Endothelial cell of umbilical vein (primary cell): ENCODE measurements at regions not wholly inside any gene's neighbourhood (a gene's known extent, or its start where the extent isn't known, plus 50 kb on each side); places are given as distances from the start of the nearest gene placed in this dataset.

Source experiments
- BruUV-seq: library from RNA; stranded (reverse); fragments of 400-500 nt; replicated peaks from 2 replicates; lab custom pipeline; 2021; lab: Mats Ljungman, UMichigan
- CTCF ChIA-PET: fragments of 300-600, 350-600 bp; sonication (Branson Sonifier 250); formaldehyde crosslinking; loops from one replicate; lab custom pipeline; 2021; ENCODE audit warnings: antibody characterized with exemption, inconsistent platforms; lab: Charles Lee
- POLR2A ChIA-PET: fragments of 300-600, 350-600 bp; sonication (Branson Sonifier 250); formaldehyde crosslinking; loops from one replicate; lab custom pipeline; 2021; ENCODE audit warnings: antibody characterized with exemption, inconsistent platforms; lab: Charles Lee
- DNase-seq: peaks from one replicate; pipeline ENCODE4 v3.0.0-alpha.2; 2011; ENCODE audit warnings: low read depth, low spot score
- FAIRE-seq: peaks from 2 replicates; lab custom pipeline; 2011; peaks lifted over from hg19 to GRCh38; lab: Jason Lieb, UNC
- H2AFZ ChIP-seq: 2 replicates; pipeline ENCODE4 v1.6.0; 2012; ENCODE audit warnings: low read depth, low read length, control low read depth, inconsistent platforms
- H3K27ac ChIP-seq: 2 replicates; pipeline ENCODE4 v1.5.1; 2011; ENCODE audit warnings: low read depth, mild to moderate bottlenecking, control low read depth, low read length, moderate library complexity; ENCODE audit not compliant: insufficient read depth
- H3K27me3 ChIP-seq, 2 experiments: 2 replicates each; pipeline versions ENCODE4 v1.6.0 to v1.6.1; 2011; ENCODE audit warnings: low read length in 2 of 2, mixed read lengths in 1 of 2; ENCODE audit not compliant: control insufficient read depth in 2 of 2, insufficient read depth in 2 of 2
- H3K36me3 ChIP-seq, 2 experiments: 2 replicates in 1 of 2; 3 replicates in 1 of 2; pipeline ENCODE4 v1.5.1; 2011; ENCODE audit warnings: low read length in 2 of 2, mild to moderate bottlenecking in 1 of 2, moderate library complexity in 1 of 2; ENCODE audit not compliant: control insufficient read depth in 2 of 2, insufficient read depth in 2 of 2; ENCODE audit errors: extremely low read depth in 1 of 2
- H3K4me1 ChIP-seq: 3 replicates; pipeline ENCODE4 v1.5.1; 2011; ENCODE audit warnings: mild to moderate bottlenecking, low read length; ENCODE audit not compliant: control insufficient read depth, insufficient read depth; ENCODE audit errors: extremely low read depth
- H3K4me2 ChIP-seq: 2 replicates; pipeline ENCODE4 v1.6.1; 2011; ENCODE audit warnings: low read length, control low read depth, mixed read lengths; ENCODE audit not compliant: insufficient read depth
- H3K4me3 ChIP-seq, 3 experiments: fragments of 200-600 bp in 1 of 3; sonication (generic), shearing (Covaris generic) in 1 of 3; replicated peaks in 1 of 3; 2 replicates each; pipeline ENCODE4 v1.5.1; 2011 to 2016; ENCODE audit warnings: control low read depth in 3 of 3, low read length in 3 of 3, mild to moderate bottlenecking in 2 of 3, inconsistent platforms in 1 of 3, low read depth in 1 of 3, moderate library complexity in 1 of 3; ENCODE audit not compliant: insufficient read depth in 1 of 3
- H3K79me2 ChIP-seq: 2 replicates; pipeline ENCODE4 v1.6.0; 2012; ENCODE audit warnings: low read length, inconsistent platforms; ENCODE audit not compliant: control insufficient read depth, insufficient read depth
- H3K9ac ChIP-seq: replicated peaks from 2 replicates; pipeline ENCODE3; 2011; ENCODE audit warnings: low read length, control low read depth; ENCODE audit not compliant: insufficient read depth; ENCODE audit errors: extremely low read depth
- H3K9me1 ChIP-seq: replicated peaks from 3 replicates; pipeline ENCODE4 v1.6.0; 2011; ENCODE audit warnings: mild to moderate bottlenecking, low read length; ENCODE audit not compliant: control insufficient read depth, insufficient read depth; ENCODE audit errors: extremely low read depth
- H3K9me3 ChIP-seq: replicated peaks from 2 replicates; pipeline ENCODE4 v1.5.1; 2012; ENCODE audit warnings: low read length, inconsistent platforms; ENCODE audit not compliant: control insufficient read depth, insufficient read depth
- H4K20me1 ChIP-seq: replicated peaks from 2 replicates; pipeline ENCODE3; 2011; ENCODE audit warnings: mild to moderate bottlenecking, low read length; ENCODE audit not compliant: control insufficient read depth, insufficient read depth; ENCODE audit errors: extremely low read depth
- CTCF ChIP-seq, 2 donors: IDR thresholded peaks; 1 replicate in 1 of 2; 2 replicates in 1 of 2; pipeline ENCODE4 v1.5.1; 2011; ENCODE audit warnings: low read length in 2 of 2, mild to moderate bottlenecking in 2 of 2, moderate library complexity in 2 of 2, control low read depth in 1 of 2, inconsistent platforms in 1 of 2, low read depth in 1 of 2; ENCODE audit not compliant: insufficient read depth in 1 of 2; ENCODE audit errors: extremely low read depth in 1 of 2
- EZH2 ChIP-seq: IDR thresholded peaks from 2 replicates; pipeline ENCODE4 v1.6.1; 2012; ENCODE audit warnings: borderline replicate concordance, low read depth, mild to moderate bottlenecking, moderate library complexity, low read length, inconsistent platforms; ENCODE audit not compliant: severe bottlenecking
- FOS ChIP-seq: IDR thresholded peaks from 2 replicates; pipeline ENCODE4 v1.6.1; 2011; ENCODE audit warnings: mild to moderate bottlenecking, low read length, moderate library complexity, borderline replicate concordance; ENCODE audit not compliant: insufficient read depth
- GATA2 ChIP-seq: IDR thresholded peaks from 2 replicates; pipeline ENCODE4 v1.7.0; 2011; ENCODE audit warnings: low read depth, mild to moderate bottlenecking, moderate library complexity, mixed read lengths, low read length; ENCODE audit not compliant: insufficient read length, insufficient read depth
- JUN ChIP-seq: IDR thresholded peaks from 2 replicates; pipeline ENCODE4 v1.6.1; 2011; ENCODE audit warnings: borderline replicate concordance, low read depth; ENCODE audit not compliant: insufficient read length, insufficient read depth
- MAX ChIP-seq: IDR thresholded peaks from 2 replicates; pipeline ENCODE4 v1.6.1; 2011; ENCODE audit not compliant: insufficient read depth, insufficient read length
- MYC ChIP-seq: IDR thresholded peaks from one replicate; pipeline ENCODE4 v1.6.1; 2011; ENCODE audit warnings: mild to moderate bottlenecking, low read depth, low read length
- POLR2A ChIP-seq: IDR thresholded peaks from 2 replicates; pipeline ENCODE4 v1.6.1; 2012; ENCODE audit warnings: low read depth, mild to moderate bottlenecking, control low read depth, low read length
- POLR2AphosphoS5 ChIP-seq: IDR thresholded peaks from 2 replicates; pipeline ENCODE4 v1.6.1; 2012; ENCODE audit warnings: low read depth, mild to moderate bottlenecking, control low read depth, low read length, moderate library complexity; ENCODE audit not compliant: insufficient read depth
- dilution Hi-C: fragments of 300-500 bp; cut with MboI; formaldehyde crosslinking; loops from one replicate; pipeline ENCODE4 v1.15.0; 2019; ENCODE audit warnings: low sequenced_read_pairs; ENCODE audit not compliant: extremely low pct_ligation_motif_present
- intact Hi-C: fragments of 100-400 bp; cut with micrococcal nuclease; formaldehyde crosslinking; loops from one replicate; pipeline ENCODE4 v1.10.0; 2022

GRCh38 chr6:2529211-2529719 lies 221.5 kb downstream of the MYLK4 start:
- BruUV-seq = no TSS peak
- no peak overlapping the region for H3K9ac ChIP-seq
- H3K27me3 ChIP-seq = no peaks in the 10 kb centered on the region
- no peak overlapping the region for H3K4me3 ChIP-seq
- intact Hi-C loops = no loop called here
- TF ChIP-seq POLR2AphosphoS5 (no peak), MAX (no peak), JUN (no peak), POLR2A (no peak), MYC (no peak), CTCF (IDR thresholded peaks at IDR 0.05; ENCODE audit: extremely low read depth in 1 of 2, insufficient read depth in 1 of 2, low read depth in 1 of 2, low read length in 2 of 2) (no peak), EZH2 (no peak), FOS (no peak), GATA2 (no peak)
- no peak overlapping the region for H3K27ac ChIP-seq
- no peak overlapping the region for H3K4me2 ChIP-seq
- ChIA-PET POLR2A (no interaction called here), CTCF (interaction anchor here (0.7 to 1.0 kb wide), 2 partner anchors 16 to 105 kb away, joined by 3 to 4 read pairs; no protein-coding TSS in a partner anchor)
- H3K79me2 ChIP-seq = no peaks in the 10 kb centered on the region
- dilution Hi-C loops = no loop called here
- no peaks in the 10 kb centered on the region for H3K9me1 ChIP-seq
- no peak overlapping the region for H2AFZ ChIP-seq
- FAIRE-seq = no peak
- H3K36me3 ChIP-seq = no peaks in the 10 kb centered on the region
- H3K4me1 ChIP-seq = peaks cover 3% of the 10 kb centered on the region
- no peaks in the 10 kb centered on the region for H4K20me1 ChIP-seq
- H3K9me3 ChIP-seq = no peaks in the 10 kb centered on the region
- DNase-seq = no peak
